HG02763 (cell line): ENCODE measurements at regions not wholly inside any gene's neighbourhood (a gene's known extent, or its start where the extent isn't known, plus 50 kb on each side); places are given as distances from the start of the nearest gene placed in this dataset.
"Not testable (repeated sequence)": the region's sequence is repeated elsewhere in the genome, so short reads cannot be mapped to it uniquely, and the experiment has no call there.

Experiments used
- ATAC-seq: cut with Tn5 transposase; IDR thresholded peaks from one replicate; pipeline ENCODE4 v1.9.1; 2021; ENCODE audit warnings: mild to moderate bottlenecking, moderate library complexity; ENCODE audit not compliant: unreplicated experiment

DNA sequence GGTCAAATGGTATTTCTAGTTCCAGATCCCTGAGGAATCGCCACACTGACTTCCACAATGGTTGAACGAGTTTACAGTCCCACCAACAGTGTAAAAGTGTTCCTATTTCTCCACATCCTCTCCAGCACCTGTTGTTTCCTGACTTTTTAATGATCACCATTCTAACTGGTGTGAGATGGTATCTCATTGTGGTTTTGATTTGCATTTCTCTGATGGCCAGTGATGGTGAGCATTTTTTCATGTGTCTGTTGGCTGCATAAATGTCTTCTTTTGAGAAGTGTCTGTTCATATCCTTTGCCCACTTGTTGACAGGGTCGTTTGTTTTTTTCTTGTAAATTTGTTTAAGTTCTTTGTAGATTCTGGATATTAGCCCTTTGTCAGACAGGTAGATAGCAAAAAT is 269.9 kb upstream of the NREP start:
- ATAC-seq: not testable (repeated sequence)

DNA sequence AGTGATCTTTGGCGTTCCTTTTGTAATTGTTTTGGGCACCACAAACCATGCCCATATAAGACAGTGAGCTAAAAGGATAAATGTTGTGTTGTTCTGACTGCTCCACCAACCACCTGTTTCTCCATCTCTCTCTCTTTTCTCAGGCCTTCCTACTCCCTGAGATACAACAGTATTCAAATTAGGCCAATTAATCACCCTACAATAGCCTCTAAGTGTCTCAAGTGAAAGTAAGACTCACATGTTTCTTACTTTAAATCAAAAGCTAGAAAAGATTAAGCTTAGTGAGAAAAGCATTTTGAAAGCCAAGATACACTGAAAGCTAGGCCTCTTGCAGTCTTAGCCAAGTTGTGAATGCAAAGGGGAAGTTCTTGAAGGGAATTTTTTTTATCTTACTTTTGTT is 268.8 kb upstream of the NREP start:
- ATAC-seq: no peak

DNA sequence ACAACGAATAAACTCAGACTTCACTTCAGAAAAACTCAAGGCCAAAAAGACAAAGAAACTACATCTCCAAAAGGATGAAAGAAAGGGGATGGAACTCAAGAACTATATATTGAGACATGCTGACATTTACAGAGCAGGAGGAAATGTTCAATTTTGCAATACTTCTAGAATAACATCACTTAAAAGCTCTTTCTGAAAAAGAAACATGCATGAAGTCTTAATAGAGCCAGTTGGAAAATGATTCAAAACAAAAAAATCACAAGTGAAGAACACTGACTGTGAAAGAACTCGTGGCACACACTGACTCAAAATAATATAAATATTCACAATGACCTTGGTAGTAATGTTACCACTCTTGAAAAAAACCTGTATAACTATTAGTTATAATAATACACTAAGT is 267.8 kb upstream of the NREP start:
- ATAC-seq: no peak

DNA sequence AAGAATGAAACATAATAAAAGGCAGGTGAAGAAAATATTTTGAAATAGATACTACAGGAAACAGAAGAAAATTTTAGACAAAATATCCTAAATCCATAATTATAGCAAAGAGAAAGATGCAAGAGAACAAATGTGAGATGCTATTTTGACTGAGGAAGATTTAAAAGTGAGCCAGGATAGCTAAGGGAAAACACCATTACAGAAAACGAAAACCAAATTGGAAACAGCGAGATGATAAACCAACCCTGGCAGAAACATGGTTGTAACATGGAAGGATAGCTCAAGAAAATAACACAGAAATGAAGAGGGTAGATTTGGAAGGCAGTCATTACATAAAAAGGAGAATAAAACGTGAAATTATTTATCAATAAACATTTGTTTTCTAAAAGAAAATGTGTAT is 267.2 kb upstream of the NREP start:
- no peak for ATAC-seq

DNA sequence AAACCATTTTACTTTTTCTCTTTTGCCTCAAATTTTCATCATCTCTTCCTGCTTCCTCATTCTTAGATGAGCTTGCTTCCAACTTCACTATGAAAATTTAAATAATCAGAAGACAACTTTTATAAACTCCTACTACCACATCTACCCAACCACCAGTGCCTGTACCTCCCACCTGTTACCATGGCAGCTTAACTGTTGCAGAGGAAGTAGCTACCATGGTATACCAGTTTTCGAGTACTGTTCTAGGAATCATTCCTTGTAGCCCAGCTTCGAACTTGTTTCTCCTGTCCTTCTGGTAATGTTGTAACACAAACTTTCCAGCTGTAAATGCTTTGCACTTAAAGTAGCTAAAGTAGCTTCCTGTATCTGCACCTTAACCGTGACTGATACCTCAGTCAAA is 266.8 kb upstream of the NREP start:
- ATAC-seq: no peak

DNA sequence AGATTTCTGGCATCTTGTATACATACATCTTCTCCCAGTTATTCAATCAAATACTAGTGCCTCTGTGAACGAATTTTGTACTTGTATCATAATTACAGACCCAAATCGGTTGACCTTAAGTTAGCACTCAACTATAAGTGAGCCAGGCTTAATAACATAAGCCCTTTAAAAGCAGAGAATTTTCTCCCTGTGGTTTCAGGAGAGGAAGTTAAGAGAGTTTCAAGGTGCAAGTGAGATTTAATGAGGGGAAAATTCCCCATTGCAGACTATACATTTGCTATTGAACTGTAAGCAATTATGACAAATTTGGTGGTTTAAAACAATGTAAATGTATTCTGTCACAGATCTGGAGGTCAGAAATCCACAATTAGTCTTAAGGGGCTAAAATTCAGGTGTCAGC is 261.9 kb upstream of the NREP start:
- no peak for ATAC-seq

DNA sequence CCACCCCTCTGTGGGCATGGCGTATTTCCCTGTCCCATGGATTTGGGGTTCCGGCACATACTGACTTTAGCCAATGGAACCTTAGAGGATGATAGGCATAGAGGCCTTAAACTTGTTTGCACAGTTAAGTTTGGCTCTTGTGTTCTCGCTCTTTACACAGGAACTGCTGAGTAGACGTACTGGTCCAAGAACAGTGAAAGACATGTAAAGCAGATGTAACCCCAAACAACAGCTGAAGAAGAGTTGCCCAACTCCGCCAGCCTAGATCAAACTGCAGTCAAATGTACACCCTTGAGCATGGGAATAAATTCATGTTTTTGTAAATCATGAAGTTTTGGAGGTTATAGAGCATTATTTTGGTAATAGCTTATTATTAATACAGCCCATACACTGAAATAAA is 260.0 kb upstream of the NREP start:
- no peak for ATAC-seq

DNA sequence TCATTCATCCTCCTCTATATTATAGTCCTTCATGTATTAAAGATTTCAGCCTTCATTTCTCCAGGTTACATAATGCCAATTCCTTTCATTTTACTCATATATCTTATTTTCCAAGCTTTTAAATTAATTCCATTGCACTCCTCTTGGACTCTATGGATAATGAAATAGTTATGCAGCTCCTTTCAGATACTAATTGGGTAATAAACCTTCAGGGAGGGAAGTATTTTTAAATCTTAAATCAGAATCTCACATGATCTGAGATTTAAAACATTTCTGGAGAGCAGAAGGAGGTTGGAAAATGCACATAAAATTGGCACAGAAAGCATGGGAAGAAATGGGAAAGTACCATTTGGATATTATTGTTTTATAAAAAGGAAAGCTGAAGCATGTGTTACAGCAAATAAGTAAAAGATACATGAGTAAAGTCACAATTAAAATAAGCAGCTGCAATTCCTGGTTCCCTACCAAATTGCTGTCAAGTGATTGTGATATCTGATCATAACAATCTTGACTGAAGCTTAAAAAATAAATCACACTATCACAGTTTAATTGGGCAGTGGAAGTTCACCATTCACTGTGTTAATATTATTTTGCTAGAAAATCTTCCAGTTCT is 257.9 kb upstream of the NREP start:
- no peak for ATAC-seq

DNA sequence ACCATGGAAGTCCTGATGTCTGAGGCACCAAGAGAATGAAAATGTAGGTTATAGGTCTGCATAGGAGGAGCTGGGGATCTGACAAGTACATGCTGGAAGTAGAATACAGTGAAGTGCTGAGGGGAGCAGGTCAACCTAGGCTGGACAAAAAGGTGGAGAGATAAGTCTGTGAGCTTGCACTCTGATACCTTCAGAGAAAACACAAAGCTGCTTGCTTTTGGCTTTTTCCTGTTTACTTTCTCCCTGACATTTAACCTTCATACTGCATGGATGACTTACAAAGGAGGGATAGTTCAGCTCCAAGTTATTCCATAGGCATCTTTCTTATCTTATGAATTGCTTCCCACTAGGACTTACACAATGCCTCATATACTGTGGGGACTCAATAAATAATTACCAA is 256.7 kb upstream of the NREP start:
- no peak for ATAC-seq

DNA sequence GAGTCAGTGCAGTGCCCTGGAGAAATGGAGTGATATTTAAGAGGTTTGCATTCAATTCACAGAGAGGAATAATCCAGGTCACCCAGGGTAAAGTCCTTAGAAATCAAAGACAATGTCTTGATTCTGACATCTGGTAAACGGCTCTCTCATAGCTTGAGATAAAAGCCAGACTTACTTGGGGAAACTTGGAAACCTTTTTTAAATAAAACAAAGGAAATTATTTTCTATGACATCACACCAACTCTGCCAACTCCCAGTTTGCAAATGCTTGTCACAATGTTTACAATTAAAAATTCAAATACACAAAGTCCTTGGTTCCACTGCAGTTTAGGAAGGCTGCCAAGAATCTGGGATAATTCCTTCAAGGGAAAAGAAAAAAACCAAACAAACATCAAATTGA is 255.1 kb upstream of the NREP start:
- ATAC-seq: no peak

DNA sequence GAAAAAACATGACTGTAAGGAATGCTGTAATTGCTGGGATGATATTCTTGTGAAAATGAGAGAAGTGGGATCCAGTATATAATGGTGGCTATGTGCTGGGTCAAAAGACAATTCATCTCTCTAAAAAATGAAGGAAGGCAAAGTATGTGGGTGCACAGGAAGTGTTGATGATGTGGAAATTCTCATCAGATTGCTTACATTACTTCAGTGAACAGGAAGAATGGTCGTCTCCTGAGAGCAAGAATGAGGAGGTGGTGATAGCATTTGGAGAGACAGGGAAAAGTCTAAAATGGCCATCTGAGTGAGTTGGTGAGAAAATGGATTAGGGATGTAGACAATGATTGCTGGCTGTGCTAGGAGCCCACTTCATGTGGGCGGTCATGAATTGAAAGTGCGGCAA is 253.5 kb upstream of the NREP start:
- no peak for ATAC-seq

DNA sequence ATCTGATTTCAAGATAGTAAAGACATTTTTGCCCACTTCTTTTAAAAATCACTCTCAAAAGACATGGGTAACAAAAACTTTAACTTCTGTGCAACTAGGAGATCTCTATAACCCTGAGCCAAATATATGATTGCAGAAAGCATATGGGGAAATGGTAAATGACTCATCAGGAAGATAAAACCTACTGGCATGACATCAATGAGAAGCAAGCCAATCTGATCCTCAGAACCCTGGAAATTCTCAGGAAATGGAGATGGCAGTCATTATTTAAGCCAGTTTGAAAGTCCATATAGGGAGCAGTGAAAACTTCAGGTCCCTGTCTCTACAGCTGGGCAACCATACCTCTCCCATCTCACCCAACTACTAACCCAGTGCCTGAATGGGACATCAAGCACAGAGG is 249.7 kb upstream of the NREP start:
- no peak for ATAC-seq

DNA sequence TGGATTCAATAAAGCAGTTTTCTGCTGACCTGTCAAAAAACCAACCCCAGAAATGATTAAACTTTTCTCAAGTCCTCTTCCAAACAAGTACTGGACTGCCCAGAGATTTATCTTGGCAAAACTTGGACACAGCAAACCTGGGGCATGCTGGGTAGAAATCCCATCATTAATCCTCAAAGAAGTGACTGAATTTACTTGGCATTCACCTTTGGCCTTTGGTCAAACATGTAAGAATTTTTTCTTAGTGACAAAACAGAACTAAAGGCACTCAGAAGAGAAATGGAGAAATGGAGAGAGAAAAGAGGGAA is 248.6 kb upstream of the NREP start:
- no peak for ATAC-seq

DNA sequence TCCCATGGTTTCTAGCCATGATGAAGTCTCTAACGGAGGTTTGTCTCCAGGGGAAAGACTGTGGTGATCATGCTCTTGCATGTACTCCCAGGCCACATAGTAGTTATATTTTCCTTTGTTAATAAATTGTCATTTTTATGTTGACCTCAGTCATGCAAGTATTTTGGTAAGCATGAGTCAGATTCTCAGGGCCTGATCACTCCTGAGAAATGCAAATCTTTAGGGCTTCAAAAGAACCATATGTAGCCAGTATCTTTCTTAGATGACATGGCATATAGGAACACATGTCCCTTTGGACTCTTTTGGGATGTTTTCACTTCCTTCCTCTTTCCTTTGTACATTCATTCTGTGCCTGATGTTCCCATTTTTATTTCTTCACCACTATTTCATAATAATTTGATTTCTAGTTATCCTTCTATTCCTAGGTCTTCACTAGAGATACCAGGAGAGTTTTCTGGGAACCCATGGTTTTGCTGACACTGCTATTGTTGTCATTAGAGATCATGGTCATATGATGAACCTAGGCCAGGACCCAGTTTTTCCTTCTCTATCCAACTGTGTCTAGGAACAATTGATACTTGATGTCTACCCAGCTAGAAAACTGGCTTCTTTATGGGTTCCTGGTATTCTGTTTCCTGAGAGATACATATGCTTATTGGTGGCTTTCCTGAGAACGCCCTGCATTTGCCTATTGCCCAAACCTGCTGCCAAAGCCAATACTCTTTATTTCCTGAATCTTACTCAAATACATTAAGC is 248.1 kb upstream of the NREP start:
- ATAC-seq: peak; percentile 92

DNA sequence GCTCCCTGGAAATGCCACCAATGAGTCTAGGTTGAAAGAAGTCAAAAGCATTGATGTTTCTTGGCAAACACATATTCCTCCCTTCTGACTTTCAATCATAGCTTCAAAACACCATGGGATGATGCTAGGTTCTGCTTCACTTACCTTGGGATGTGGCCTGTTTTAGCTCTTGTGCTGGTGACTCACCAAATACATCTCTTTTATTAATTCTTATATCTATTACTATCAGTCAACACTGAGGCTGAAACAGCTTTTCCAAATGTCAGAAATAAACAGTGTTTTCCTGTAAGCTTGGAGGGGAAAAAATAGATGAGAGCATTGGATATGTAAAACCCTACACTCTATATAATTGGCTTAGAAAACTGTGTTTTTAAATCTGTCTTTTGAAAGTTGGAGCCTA is 245.4 kb upstream of the NREP start:
- ATAC-seq: no peak

DNA sequence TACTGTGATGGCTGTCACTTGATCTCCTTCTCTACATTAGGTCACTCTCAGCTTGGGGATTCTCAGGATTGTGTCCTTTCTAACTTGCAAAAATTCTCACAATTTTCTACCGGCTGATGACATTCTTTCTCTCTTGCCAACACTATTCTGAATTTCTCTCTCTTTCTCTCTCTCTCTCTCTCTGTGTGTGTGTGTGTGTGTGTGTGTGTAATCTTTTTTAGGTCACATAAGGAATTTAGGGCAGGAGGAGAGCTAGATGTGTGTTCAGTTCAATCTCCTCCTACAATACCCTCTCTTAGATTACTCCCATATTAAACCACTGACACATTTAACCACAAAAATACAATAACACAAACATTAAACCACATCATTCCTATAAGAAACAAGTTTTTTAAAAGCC is 242.3 kb upstream of the NREP start:
- no peak for ATAC-seq

DNA sequence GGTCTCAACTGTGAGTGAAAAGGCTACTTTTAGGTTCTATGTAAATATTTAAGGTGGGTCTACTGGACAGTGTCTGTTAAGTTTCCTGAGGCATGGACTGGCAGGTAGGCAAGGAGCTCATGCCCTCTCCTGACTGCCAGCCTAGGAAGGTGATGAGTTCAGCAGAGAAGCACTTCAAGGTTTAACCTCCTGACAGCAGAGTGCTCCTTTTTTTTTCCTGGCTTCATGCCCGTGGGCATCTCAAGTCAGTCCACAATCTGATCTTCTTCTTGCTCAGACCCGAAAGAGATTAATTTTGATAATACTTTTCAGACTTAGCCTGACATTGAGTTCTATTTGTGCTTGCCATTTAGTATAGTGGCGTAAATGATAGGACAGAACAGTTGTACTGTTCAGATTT is 241.9 kb upstream of the NREP start:
- ATAC-seq: no peak

DNA sequence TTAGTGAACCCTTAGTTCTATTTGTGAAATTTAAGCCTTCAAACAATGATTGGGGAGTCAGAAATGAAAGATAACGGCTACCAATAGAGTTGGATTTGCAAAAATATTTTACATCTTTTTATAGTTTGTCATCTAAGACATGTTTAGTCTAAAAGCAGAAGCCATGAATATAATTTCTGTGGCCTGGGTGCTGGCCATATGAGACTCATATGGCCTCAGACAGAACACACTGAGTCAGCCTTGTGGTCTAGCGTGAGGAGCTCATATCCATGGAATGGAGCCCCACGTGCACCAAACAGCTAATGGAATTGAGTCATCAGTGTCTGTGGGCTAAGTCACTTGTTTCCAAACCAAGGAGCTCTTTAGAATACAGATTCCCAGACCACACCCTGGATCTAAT is 240.7 kb upstream of the NREP start:
- ATAC-seq: no peak

DNA sequence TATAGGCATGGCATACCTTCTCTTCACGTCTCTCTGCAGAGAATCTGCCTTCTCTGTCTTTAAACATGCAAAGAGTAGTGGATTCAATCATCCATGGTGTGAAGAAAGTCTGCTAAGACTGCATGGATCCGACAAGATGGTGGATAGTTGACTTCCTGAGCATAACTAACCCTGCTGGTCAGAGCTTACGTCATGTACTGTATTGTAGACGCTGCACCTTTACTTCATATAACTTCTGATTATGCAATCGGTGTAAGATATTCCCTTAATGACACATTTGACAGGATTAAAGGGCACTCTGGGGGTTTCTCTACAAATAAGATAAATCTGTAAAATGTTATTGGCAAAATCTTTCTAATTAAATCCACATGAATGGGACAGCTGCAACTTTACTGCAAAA is 240.3 kb upstream of the NREP start:
- no peak for ATAC-seq

DNA sequence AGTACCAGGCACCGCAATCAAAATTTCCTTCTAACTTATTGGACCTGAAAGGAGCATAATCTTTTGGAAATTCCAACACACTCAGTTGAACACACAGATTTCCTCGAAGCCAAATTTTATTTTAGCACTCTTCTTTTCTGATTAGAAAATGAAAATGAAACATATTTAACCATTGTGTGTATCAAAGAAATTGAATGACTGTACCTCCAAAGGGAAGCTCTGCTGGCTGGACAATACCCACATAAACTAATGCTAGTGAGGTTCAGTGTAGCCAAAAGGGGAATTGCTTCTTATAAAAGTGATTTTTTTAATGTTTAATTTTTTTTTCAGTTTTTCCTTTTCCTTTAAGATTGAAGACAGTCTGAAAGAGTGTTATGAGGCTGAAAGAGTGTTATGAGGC is 239.6 kb upstream of the NREP start:
- no peak for ATAC-seq

DNA sequence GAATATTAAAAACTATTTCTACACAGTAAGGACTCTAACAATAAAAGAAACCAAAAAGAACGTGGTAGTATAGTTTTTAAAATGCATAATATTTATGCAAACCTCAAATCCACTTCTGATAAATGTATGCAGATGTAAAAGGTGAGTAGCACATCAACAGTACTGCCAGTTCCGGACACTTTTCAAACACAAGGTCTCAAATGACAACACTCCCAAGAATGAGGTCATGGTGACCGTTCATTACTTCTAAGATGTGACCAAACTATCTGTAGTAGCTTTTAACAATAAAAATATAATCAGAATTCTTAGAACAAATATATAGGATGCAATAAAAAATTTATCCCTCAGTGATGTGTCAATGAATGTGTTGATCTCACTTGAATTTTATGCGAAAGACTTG is 238.7 kb upstream of the NREP start:
- no peak for ATAC-seq

DNA sequence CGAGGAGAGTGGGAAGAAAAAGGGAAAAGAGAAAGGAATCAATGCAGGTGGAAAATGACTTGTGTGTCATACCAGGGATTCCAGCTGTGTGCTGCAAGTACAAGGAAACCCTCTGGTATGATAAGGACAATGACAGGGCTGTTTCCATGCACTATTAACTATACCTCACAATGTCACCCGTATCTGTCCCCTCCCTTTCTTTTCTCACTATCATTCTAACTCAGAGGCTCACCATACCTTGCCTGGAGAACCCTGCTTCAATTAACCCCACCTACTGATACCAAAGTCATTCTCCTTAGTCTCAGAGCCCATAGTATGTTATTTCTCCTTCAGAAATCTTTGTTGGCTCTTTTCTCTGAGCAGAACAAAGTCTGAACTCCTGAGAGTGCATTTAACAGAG is 236.2 kb upstream of the NREP start:
- no peak for ATAC-seq

DNA sequence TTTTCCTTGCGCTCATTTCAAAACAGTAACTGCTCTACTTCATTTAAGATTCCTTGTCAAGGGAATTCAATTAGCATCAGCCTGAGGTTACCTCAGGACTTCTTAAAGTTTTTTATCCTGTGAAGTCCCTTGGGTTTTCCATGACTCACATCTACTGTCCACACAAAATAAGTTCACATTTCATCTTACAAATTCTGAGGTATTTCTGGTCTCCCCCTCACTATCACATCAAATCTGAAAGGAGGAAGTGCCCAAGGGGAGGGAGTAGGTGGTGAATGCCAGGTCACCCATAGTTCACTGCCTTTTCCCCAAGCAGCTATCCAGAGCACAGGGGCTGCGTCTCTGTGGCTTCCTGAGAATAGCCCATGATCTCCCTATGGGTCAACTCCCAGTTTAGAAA is 227.1 kb upstream of the NREP start:
- no peak for ATAC-seq
